Islet of Langerhans (tissue), 1 donor: ENCODE measurements at regions not wholly inside any gene's neighbourhood (a gene's known extent, or its start where the extent isn't known, plus 50 kb on each side); places are given as distances from the start of the nearest gene placed in this dataset.

Experiments used
- FAIRE-seq: peaks from one replicate; lab custom pipeline; 2011; peaks lifted over from hg19 to GRCh38; lab: Jason Lieb, UNC

DNA sequence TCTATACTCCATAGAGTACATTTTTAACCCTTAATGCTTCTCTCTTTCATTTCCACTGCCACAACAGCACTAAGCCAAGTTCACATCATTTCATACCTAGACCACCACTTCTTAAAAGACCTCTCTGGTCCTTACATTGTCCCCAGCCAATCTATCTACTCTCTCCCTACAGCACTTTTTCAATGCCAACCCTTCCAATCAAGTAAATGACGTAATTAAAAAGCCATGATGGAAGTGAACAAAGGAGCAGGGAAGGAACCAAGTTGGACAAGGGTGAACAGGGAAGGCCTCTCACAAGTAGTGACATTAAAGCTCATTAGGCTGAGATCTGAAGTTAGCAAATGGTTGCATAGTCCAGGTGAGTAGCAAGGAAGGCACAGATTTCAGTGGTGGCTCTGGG, 195.1 kb upstream of the CCDC150 start:
- no peak for FAIRE-seq

GRCh38 chr2:196445991-196446390, 193.5 kb upstream of the CCDC150 start:
- no peak for FAIRE-seq

DNA sequence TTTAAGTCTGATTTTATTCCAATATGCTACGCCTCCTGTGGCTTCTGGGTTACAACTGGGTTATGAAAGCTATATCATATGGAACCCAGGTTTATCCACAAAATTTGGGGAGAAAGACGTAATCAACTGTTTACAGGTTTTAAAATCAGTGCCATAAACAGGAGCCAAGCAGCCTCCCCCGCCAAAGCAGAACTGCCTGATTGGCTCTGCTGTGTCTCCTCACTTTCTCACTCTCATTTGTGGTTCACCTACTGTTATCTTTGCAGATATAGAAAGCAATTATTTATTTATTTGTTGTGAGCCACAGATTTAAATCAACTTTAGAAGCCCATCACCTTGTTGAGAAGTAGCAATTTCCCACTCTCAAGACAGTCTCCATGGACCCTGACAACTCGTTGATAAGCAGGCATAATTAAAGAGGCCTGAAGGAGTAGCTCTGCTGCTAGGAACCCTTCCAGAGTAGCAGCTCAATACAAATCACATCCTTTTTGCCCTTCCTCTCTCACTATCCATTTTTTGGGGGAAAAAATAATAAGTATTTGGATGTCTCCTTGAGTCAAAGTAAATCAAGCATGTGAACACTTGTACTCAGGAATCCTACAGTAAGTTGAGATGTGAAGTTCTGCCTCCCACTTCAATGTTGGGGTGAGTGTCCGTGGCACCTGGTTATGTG, 191.0 kb upstream of the CCDC150 start:
- no peak for FAIRE-seq

- no peak for FAIRE-seq
These were observed 190.4 kb upstream of the CCDC150 start for GRCh38 chr2:196449083-196449482.

DNA sequence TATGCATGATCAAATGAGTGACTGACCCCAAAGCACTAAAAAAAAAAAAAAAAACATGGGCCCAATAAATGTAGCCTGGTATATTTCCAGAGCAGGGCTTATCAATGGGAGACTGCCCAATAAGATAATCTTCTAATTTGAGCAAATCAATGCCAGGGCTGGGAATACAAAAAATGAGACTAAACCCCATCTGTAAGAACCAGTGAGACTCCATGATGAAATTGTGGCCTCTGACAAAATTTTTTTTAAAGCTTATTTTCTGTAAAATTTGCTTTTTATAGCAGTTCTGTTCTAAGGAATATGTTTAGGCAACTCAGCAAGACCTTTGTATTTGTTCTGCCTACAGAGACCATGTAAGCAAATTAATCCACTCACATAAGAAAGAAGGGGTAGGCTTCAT, 186.8 kb upstream of the CCDC150 start:
- FAIRE-seq, result no peak

GRCh38 chr2:196453613-196454047, 185.9 kb upstream of the CCDC150 start:
- peak; percentile 68 for FAIRE-seq

DNA sequence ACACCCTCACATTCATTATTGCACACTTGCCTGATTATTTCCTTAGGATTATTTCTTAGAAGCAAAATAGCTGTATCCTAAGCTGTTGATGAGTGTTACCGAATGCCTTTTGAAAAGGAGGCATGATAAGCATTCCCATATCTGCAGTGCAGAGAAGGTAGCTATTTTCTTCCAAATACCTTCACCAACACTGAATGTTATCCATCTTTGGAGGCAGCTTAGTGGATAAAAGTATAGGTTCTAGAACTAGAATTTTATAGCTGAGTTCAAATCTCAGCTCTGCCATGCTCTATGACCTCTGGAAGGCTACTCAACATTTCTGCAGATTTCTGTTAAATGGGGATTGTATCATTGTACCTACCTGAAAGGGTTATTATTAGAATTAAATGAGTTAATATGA, 185.0 kb upstream of the CCDC150 start:
- no peak for FAIRE-seq

DNA sequence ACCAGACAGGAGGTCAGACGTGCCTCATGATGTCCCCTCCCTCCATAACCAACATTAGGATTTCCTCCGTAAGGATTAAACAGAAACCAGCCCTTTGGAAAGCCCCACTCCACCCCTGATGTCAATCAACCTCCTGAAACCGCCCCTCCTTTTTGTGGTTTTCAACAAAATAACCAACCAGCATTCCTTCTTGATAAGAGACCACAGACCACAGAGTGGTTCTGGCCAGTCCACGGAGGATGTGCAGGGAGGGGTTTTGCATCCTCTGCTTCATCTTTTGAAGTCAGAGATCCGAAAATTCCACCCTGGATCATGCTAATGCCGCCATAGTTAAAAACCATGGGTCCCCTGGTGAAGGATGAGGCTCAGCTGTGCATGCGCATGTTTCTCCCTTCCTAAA, 180.0 kb upstream of the CCDC150 start:
- no peak for FAIRE-seq

DNA sequence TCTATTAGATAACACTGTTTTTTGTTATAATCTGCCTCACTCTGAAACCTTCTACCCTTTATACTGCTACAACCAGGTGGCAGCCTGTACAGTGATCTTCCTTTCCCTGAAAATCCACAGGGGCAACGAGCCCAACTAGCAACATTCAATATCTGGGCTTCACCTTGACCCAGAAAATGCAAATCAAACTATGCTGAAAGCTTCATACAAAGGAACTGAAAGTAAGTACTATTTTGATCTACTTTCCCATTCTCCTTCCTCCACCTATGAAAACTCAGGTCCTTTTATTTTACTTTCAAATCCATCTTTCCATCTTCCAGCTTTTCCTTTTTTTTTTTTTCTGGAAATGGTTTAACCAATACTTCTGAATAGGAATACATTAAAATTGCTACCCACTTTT, 175.8 kb upstream of the CCDC150 start:
- no peak for FAIRE-seq

GRCh38 chr2:196464311-196464710, 175.2 kb upstream of the CCDC150 start:
- FAIRE-seq, result no peak

DNA sequence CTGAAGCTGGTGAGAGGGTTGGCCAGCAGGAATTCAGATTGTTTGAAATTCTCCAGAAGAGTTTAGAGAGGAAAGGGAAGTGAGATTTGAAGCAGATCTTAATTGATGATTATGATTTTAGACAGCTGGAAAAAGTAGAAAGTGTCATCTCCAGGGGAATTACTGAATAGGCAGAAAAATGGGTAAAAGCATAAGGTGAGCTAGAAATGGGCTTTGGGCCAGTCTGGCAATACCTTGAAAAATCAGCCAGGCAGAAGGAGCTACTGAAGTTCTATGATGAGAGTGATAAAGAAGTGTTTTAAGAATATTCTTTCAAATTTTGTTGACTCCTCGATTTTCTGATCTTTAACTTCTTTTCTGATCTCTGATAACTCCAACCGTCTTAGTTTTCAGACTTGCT, 172.9 kb upstream of the CCDC150 start:
- FAIRE-seq, result no peak

DNA sequence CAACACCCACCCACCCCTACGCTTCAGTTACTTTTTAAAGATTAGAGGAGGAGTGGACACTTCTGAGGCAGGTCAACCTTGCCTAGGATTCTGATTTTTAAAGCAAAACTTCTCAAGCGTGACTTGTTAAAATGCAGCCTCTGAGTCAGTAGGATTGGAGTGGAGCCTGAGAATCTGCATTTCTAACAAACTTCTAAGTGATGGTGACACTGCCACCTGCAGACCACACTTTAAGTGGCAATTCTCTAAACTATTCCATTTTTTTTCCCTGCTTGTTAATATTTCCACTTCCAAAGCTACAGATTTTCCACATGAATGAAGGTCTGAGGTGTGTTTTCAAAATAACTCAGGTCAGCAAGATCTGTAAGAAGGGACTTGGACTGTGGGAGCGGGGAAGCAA, 171.1 kb upstream of the CCDC150 start:
- FAIRE-seq, result peak; percentile 56

- FAIRE-seq, result no peak
These were observed 165.9 kb upstream of the CCDC150 start for GRCh38 chr2:196473617-196474016.

DNA sequence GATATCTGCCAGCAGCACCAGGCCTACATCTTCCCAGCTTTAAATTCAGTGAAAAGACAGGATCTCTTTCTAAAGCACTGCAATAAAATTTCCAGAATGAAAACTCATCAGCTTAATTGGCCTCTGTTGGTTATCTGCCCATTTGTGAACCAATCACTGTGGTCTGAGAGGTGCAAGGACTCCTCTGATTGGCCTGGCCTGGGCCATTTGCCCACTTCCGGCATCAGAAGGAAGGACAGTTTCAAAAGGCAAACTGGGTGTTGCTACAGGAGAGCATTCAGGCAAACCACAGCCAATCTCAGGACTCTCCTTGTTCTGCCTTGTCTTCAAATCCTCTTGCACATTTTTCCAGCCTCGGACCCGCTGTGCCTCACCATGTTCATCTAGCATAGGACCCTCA, 163.9 kb upstream of the CCDC150 start:
- FAIRE-seq, result no peak

GRCh38 chr2:196478588-196478987, 160.9 kb upstream of the CCDC150 start:
- FAIRE-seq, result no peak

- FAIRE-seq, result no peak
These were observed 160.2 kb upstream of the CCDC150 start for GRCh38 chr2:196479350-196479749.

GRCh38 chr2:196480653-196481323, 158.7 kb upstream of the CCDC150 start:
- no peak for FAIRE-seq

DNA sequence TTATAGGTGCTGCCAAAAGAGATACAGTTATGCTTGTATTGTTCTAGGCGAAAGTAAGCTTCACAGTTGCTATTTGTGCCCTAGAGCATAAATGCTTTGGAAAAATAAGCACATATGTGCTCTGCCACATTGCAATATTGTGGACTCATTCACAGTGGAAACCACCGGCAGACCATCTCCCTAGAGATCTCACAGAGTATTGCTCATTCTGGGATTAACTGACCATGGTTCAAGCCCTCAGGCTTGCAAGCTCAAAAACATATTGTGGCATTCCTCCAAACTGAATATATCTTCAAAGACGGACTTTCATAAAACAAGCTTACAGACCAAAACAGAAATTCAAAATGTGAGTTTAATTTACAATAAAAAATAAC, 158.2 kb upstream of the CCDC150 start:
- no peak for FAIRE-seq

- no peak for FAIRE-seq
These were observed 157.1 kb upstream of the CCDC150 start for GRCh38 chr2:196482119-196483065.

DNA sequence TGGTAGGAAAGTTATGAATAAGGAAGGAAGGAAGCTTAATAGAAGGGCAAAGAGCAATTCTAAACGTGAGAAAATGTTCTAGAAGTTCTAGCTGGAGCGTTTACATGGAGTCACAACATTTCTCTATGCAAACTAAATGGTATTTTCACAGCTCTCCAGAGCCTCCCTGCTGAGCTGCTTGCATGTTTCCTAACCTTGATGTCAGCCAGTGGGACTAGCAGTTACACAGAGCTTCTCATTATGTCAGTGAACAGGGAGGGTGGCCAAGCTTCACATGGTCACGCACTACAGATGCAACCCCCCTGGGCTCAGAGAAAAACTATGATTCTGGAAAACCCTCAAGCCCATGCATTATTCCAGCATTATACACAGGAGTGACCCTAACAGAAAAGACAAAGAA, 153.4 kb upstream of the CCDC150 start:
- no peak for FAIRE-seq

- FAIRE-seq, result no peak
These were observed 152.1 kb upstream of the CCDC150 start for GRCh38 chr2:196487417-196487816.

DNA sequence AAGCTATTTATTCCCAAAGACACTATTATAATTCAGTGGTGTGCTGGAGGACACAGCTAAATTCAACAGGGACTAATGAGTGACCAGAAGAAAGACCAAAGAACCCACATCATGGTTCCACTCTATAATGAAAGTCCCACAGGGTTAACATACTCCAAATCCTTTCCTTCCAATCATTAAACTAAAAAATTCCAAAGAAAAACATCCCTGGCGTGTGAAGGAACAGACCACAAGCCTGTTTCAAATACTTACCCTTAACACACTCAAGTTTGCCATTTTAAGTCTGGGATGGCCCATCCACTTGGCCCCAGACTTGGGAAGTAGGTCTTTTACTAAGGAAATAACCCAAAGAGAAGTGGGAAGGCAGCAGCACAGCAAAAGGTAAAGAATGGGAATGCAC, 150.1 kb upstream of the CCDC150 start:
- no peak for FAIRE-seq

DNA sequence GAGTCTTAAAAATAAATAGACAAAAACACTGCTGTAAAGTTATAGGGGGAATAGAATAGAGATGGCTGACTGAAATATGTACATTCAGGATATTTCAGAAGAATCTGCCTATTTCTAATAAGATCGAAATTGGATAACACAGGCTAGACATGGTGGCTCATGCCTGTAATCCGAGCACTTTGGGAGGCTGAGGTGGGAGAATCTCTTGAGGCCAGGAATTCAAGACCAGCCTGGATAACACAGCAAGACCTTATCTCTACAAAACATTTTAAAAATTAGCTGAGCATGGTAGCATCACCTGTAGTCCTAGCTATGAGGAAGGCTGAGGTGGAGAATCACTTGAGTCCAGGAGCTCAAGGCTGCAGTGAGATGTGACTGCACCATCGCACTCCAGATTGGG, 146.6 kb upstream of the CCDC150 start:
- no peak for FAIRE-seq
